ENCODE measurements at regions not wholly inside any gene's neighbourhood (a gene's known extent, or its start where the extent isn't known, plus 50 kb on each side); places are given as distances from the start of the nearest gene placed in this dataset.

- H3K27ac ChIP-seq = no peak overlapping the region
- peaks cover 0 to 7% (median 0%) of the 10 kb centered on the region in 3 donors for H3K4me1 ChIP-seq
- intact Hi-C loops (cut with DNase I) = no loop called here
- ATAC-seq (no peak), FAIRE-seq (no peak), DNase-seq (no peak)
- TF ChIP-seq CTCF (IDR thresholded peaks at IDR 0.05) = no peak
- 27 to 56% methylated on average over 7 of the region's 7 CpGs for WGBS, 2 donors
- no peaks in the 10 kb centered on the region for H3K9me3 ChIP-seq
- no peaks in the 10 kb centered on the region for H3K36me3 ChIP-seq
- peaks cover 0 to 13% (median 5%) of the 10 kb centered on the region in 4 donors for H3K27me3 ChIP-seq
- H3K4me3 ChIP-seq = no peak overlapping the region
Measured at GRCh38 chr4:27085396-27085795, 224.8 kb downstream of the STIM2 start.

GRCh38 chr4:27087306-27088045 lies 226.8 kb downstream of the STIM2 start:
- no peak overlapping the region for H3K4me3 ChIP-seq
- DNase-seq = no peak
- no peak for ATAC-seq
- no peak for FAIRE-seq
- 86 to 94% methylated on average over 8 of the region's 8 CpGs for WGBS, 2 donors
- H3K36me3 ChIP-seq = no peaks in the 10 kb centered on the region
- H3K27ac ChIP-seq = no peak overlapping the region
- intact Hi-C loops (cut with DNase I) = no loop called here
- TF ChIP-seq CTCF (IDR thresholded peaks at IDR 0.05) = no peak
- peaks cover 0 to 7% (median 0%) of the 10 kb centered on the region in 3 donors for H3K4me1 ChIP-seq
- H3K9me3 ChIP-seq = no peaks in the 10 kb centered on the region
- peaks cover 0 to 13% (median 5%) of the 10 kb centered on the region in 4 donors for H3K27me3 ChIP-seq

- DNase-seq = no peak
- no peak for TF ChIP-seq CTCF (IDR thresholded peaks at IDR 0.05)
- peak in 2 of 4 donors; percentile 44 to 50 for ATAC-seq
- Histone ChIP-seq H3K27me3 (peaks cover 0 to 13% (median 5%) of the 10 kb centered on the region in 4 donors), H3K36me3 (no peaks in the 10 kb centered on the region), H3K9me3 (no peaks in the 10 kb centered on the region), H3K4me1 (peaks cover 0 to 7% (median 0%) of the 10 kb centered on the region in 3 donors), H3K27ac (no peak overlapping the region), H3K4me3 (no peak overlapping the region)
- intact Hi-C loops (cut with DNase I) = no loop called here
- no peak for FAIRE-seq
- WGBS, 2 donors = 45 to 52% methylated on average over 5 of the region's 5 CpGs
Measured at GRCh38 chr4:27088491-27088890, 227.8 kb downstream of the STIM2 start.

GRCh38 chr4:27089186-27089585 lies 228.5 kb downstream of the STIM2 start:
- H3K9me3 ChIP-seq = no peaks in the 10 kb centered on the region
- H3K36me3 ChIP-seq = no peaks in the 10 kb centered on the region
- no peak overlapping the region for H3K4me3 ChIP-seq
- ATAC-seq (no peak), DNase-seq (no peak), FAIRE-seq (no peak)
- H3K27ac ChIP-seq = no peak overlapping the region
- intact Hi-C loops (cut with DNase I) = no loop called here
- no peak for TF ChIP-seq CTCF (IDR thresholded peaks at IDR 0.05)
- peaks cover 0 to 10% (median 0%) of the 10 kb centered on the region in 3 donors for H3K4me1 ChIP-seq
- 85 to 90% methylated on average over 5 of the region's 5 CpGs for WGBS, 2 donors
- peaks cover 0 to 13% (median 5%) of the 10 kb centered on the region in 4 donors for H3K27me3 ChIP-seq

GRCh38 chr4:27090406-27090805 lies 229.8 kb downstream of the STIM2 start:
- Histone ChIP-seq H3K4me3 (no peak overlapping the region), H3K27ac (no peak overlapping the region), H3K4me1 (peaks cover 0 to 7% (median 0%) of the 10 kb centered on the region in 3 donors), H3K9me3 (no peaks in the 10 kb centered on the region), H3K36me3 (no peaks in the 10 kb centered on the region), H3K27me3 (peaks cover 0 to 13% (median 5%) of the 10 kb centered on the region in 4 donors)
- no peak for ATAC-seq
- TF ChIP-seq CTCF (IDR thresholded peaks at IDR 0.05) = no peak
- 62% methylated on average over 6 of the region's 6 CpGs for WGBS, 2 donors
- DNase-seq = no peak
- intact Hi-C loops (cut with DNase I) = no loop called here
- FAIRE-seq = no peak
